ENCODE measurements at regions not wholly inside any gene's neighbourhood (a gene's known extent, or its start where the extent isn't known, plus 50 kb on each side); places are given as distances from the start of the nearest gene placed in this dataset.
A peak's percentile ranks its signal among the peaks of the same experiment; 100 is the strongest.

DNA sequence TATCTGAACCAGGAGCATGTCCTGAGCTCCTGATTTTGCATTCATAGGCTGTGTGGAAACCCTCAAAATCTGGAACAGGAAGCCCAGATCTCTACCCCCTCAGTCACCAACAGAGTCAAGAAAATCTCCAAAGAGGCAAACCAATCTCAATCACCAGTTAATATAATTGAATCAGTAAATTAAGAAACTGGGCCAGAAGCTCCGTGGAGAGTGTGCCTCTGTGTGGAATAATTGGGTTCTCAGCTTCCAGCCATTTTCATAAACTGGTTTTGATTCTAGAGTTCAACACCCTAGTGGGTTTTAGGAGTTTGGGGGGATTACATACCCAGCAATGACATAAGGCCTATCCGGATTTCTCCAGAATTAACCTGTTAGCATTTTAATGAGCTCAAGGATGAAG is 362.9 kb downstream of the IRX2 start:
- Histone ChIP-seq H2AFZ (replicated peaks) (no peak overlapping the region), H3K9ac (no peak overlapping the region), H3K4me3 (no peak overlapping the region), H3K27me3 (no peaks in the 10 kb centered on the region), H3K4me2 (no peak overlapping the region), H4K20me1 (ENCODE audit: low read depth) (no peaks in the 10 kb centered on the region), H3K9me3 (ENCODE audit: low read depth) (no peaks in the 10 kb centered on the region), H3K79me2 (ENCODE audit: low read depth) (no peaks in the 10 kb centered on the region), H3F3A (ENCODE audit: low read depth) (no peaks in the 10 kb centered on the region), H3K4me1 (peaks cover 6% of the 10 kb centered on the region), H3K36me3 (no peaks in the 10 kb centered on the region), H3K27ac (no peak overlapping the region)
- TF ChIP-seq, protein P1, sequence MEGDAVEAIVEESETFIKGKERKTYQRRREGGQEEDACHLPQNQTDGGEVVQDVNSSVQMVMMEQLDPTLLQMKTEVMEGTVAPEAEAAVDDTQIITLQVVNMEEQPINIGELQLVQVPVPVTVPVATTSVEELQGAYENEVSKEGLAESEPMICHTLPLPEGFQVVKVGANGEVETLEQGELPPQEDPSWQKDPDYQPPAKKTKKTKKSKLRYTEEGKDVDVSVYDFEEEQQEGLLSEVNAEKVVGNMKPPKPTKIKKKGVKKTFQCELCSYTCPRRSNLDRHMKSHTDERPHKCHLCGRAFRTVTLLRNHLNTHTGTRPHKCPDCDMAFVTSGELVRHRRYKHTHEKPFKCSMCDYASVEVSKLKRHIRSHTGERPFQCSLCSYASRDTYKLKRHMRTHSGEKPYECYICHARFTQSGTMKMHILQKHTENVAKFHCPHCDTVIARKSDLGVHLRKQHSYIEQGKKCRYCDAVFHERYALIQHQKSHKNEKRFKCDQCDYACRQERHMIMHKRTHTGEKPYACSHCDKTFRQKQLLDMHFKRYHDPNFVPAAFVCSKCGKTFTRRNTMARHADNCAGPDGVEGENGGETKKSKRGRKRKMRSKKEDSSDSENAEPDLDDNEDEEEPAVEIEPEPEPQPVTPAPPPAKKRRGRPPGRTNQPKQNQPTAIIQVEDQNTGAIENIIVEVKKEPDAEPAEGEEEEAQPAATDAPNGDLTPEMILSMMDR (IDR thresholded peaks at IDR 0.05) = no peak
- TF ChIP-seq EZH2 (IDR thresholded peaks at IDR 0.05) (no peak), EZH2phosphoT487 (IDR thresholded peaks at IDR 0.05) (no peak)
- H3K9me3 Mint-ChIP-seq = no peaks in the 10 kb centered on the region
- H3K36me3 Mint-ChIP-seq = peaks cover 2% of the 10 kb centered on the region
- H3K4me3 Mint-ChIP-seq = no peak overlapping the region
- peaks cover 37% of the 10 kb centered on the region for H3K4me1 Mint-ChIP-seq
- H3K27ac Mint-ChIP-seq = peak overlapping the region; percentile 30
- DNase-seq (ENCODE audit: low spot score) = no peak
- H3K27me3 Mint-ChIP-seq (ENCODE audit: insufficient read depth, low read depth) = peaks cover 9% of the 10 kb centered on the region

DNA sequence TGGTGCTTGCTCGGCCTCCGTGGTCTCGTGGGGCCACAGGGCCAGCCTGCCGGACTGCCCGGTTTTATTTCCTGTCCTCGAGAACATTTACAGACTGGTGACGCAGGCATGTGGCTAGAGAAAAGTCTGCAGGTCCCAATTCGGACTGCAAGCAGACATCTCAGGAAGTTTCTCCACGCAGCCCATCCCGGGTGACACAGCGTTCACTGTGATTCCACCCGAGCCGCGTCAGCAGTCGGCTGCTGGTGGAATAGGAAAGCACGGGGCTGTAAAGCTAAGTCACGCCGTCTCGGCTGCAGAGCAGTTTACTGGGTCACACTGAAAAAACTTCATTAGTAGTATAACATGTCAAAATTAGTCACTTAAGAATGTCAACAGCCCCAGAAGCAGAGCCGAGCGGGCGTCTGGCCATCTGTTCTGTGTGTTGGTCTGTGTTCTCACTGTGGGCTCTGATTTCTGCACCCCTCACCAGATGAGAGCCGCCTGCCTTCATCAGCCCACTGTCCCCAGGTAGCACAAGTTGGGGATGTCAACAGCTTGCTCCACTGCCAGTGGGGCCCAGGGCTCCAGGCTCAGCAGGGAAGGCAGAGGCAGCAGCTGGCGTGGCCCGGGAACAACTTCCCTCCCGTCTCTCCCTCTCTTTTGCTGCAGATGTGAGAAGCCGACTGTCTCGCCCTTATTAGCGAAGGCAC is 363.7 kb downstream of the IRX2 start:
- H3K9ac ChIP-seq = no peak overlapping the region
- Mint-ChIP-seq H3K4me3 (no peak overlapping the region), H3K36me3 (peaks cover 2% of the 10 kb centered on the region), H3K9me3 (no peaks in the 10 kb centered on the region), H3K27me3 (ENCODE audit: insufficient read depth, low read depth) (peaks cover 9% of the 10 kb centered on the region), H3K27ac (no peak overlapping the region), H3K4me1 (peaks cover 38% of the 10 kb centered on the region)
- H2AFZ ChIP-seq (replicated peaks) = no peak overlapping the region
- H3K4me2 ChIP-seq = no peak overlapping the region
- no peaks in the 10 kb centered on the region for H3K79me2 ChIP-seq (ENCODE audit: low read depth)
- no peaks in the 10 kb centered on the region for H3K9me3 ChIP-seq (ENCODE audit: low read depth)
- H4K20me1 ChIP-seq (ENCODE audit: low read depth) = no peaks in the 10 kb centered on the region
- no peaks in the 10 kb centered on the region for H3K36me3 ChIP-seq
- TF ChIP-seq EZH2 (IDR thresholded peaks at IDR 0.05) (no peak), EZH2phosphoT487 (IDR thresholded peaks at IDR 0.05) (no peak)
- TF ChIP-seq, protein P1 (IDR thresholded peaks at IDR 0.05) = no peak
- peaks cover 6% of the 10 kb centered on the region for H3K4me1 ChIP-seq
- H3F3A ChIP-seq (ENCODE audit: low read depth) = no peaks in the 10 kb centered on the region
- H3K27ac ChIP-seq = no peak overlapping the region
- no peak overlapping the region for H3K4me3 ChIP-seq
- no peaks in the 10 kb centered on the region for H3K27me3 ChIP-seq
- DNase-seq (ENCODE audit: low spot score) = no peak

DNA sequence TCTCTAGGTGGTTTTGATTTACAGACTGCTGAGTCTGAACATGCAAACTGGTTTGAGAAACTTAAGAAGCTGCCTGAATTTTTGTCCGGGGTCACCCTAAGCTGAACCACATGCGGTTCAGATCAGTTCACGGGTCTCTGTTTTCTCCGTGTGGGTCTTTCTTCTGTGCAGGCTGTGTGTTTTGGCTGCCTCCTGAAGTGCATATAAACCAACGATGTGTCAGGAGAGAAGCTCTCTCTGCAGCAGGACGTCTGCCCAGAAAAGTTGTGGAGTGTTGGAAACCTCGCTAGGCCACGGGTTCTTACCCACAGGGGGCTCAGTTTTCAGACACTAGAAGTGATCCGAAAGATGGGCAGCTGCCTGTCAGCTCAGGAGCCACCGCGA is 364.2 kb downstream of the IRX2 start:
- Mint-ChIP-seq H3K4me1 (peaks cover 39% of the 10 kb centered on the region), H3K4me3 (no peak overlapping the region), H3K9me3 (no peaks in the 10 kb centered on the region), H3K36me3 (peaks cover 2% of the 10 kb centered on the region), H3K27ac (no peak overlapping the region), H3K27me3 (ENCODE audit: insufficient read depth, low read depth) (peaks cover 9% of the 10 kb centered on the region)
- Histone ChIP-seq H3K4me3 (no peak overlapping the region), H3K27me3 (no peaks in the 10 kb centered on the region), H3K9ac (no peak overlapping the region), H3K27ac (no peak overlapping the region), H2AFZ (replicated peaks) (no peak overlapping the region), H3K4me2 (no peak overlapping the region), H4K20me1 (ENCODE audit: low read depth) (no peaks in the 10 kb centered on the region), H3K9me3 (ENCODE audit: low read depth) (no peaks in the 10 kb centered on the region), H3K36me3 (no peaks in the 10 kb centered on the region), H3F3A (ENCODE audit: low read depth) (no peaks in the 10 kb centered on the region), H3K4me1 (peaks cover 6% of the 10 kb centered on the region), H3K79me2 (ENCODE audit: low read depth) (no peaks in the 10 kb centered on the region)
- no peak for DNase-seq (ENCODE audit: low spot score)
- TF ChIP-seq EZH2 (IDR thresholded peaks at IDR 0.05) = no peak
- no peak for TF ChIP-seq EZH2phosphoT487 (IDR thresholded peaks at IDR 0.05)
- TF ChIP-seq, protein P1 (IDR thresholded peaks at IDR 0.05) = no peak

Data from neural progenitor cell (in vitro differentiated cells).